ENCODE measurements at regions not wholly inside any gene's neighbourhood (a gene's known extent, or its start where the extent isn't known, plus 50 kb on each side); places are given as distances from the start of the nearest gene placed in this dataset.

DNA sequence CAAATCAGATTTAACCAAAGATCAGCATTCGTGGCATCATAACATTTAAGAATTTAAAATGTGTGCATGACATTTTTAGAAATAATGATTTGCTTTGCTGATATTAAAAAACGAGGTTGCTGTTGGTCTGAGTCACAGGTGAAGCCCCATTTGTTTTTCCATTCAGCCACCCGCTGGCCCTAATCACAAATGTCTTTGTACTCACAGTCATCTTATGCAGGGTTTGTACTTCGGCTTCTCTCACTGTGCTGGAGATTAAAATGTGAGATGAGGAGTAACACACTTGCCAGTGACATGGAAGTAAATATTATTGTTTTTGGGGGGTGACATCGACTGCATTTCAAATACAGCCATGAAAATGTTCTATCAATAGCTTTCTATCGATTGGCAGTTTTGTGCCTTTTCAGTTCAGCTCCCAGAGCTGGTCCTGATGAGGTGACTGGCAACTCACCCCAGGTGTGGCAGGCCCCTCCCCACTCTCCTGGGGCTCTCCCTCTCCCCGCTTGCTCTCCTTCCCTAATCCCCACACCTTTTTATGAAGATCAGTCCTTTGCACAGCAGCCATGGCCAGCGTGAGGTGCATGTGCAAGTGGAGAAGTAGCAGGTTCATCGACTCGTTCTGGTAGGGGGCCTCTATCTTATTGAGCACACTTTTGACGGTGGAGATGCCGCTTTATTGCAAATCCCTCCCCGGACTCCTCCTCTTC is 58.8 kb upstream of the FUCA2 start:
- Mint-ChIP-seq H3K9me3 (ENCODE audit: insufficient read depth) (no peaks in the 10 kb centered on the region), H3K27me3 (ENCODE audit: low read depth) (no peaks in the 10 kb centered on the region), H3K36me3 (ENCODE audit: low read depth) (no peaks in the 10 kb centered on the region), H3K4me3 (no peak overlapping the region), H3K4me1 (ENCODE audit: low read depth) (peaks cover 4% of the 10 kb centered on the region), H3K27ac (no peak overlapping the region)
- ChIA-PET CTCF (interaction anchor here (1.1 to 1.3 kb wide), 2 partner anchors 369 to 443 kb away, joined by 4 to 5 read pairs; no protein-coding TSS in a partner anchor), POLR2A (no interaction called here)
- no peak for ATAC-seq
- no peak for DNase-seq

DNA sequence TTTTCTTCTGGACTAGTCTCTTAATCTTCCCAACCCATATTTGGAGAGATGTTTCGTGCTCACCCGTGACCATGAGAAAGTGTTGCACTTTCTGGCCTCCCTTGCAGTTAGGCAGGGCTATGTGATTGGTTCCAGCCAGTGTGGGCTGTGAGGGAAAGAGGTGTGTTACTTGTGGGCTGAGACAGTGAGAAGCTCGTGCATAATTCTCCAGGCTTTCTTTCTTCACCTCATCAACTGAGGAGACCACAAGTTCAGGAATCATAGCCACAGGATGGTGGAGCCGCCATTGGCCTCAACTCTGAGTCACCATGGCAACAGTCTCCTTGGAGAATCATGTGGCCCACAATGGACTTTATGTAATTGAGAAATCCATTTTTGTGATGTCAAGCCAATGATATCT is 57.5 kb upstream of the FUCA2 start:
- no peak overlapping the region for H3K4me3 Mint-ChIP-seq
- H3K36me3 Mint-ChIP-seq (ENCODE audit: low read depth) = no peaks in the 10 kb centered on the region
- peaks cover 4% of the 10 kb centered on the region for H3K4me1 Mint-ChIP-seq (ENCODE audit: low read depth)
- no peak for ATAC-seq
- POLR2A ChIA-PET = no interaction called here
- no peaks in the 10 kb centered on the region for H3K9me3 Mint-ChIP-seq (ENCODE audit: insufficient read depth)
- H3K27ac Mint-ChIP-seq = no peak overlapping the region
- no peak for DNase-seq
- no peaks in the 10 kb centered on the region for H3K27me3 Mint-ChIP-seq (ENCODE audit: low read depth)
- CTCF ChIA-PET = interaction anchor here (1.3 to 1.8 kb wide), 2 partner anchors 26 to 56 kb away, joined by 3 read pairs; no protein-coding TSS in a partner anchor

DNA sequence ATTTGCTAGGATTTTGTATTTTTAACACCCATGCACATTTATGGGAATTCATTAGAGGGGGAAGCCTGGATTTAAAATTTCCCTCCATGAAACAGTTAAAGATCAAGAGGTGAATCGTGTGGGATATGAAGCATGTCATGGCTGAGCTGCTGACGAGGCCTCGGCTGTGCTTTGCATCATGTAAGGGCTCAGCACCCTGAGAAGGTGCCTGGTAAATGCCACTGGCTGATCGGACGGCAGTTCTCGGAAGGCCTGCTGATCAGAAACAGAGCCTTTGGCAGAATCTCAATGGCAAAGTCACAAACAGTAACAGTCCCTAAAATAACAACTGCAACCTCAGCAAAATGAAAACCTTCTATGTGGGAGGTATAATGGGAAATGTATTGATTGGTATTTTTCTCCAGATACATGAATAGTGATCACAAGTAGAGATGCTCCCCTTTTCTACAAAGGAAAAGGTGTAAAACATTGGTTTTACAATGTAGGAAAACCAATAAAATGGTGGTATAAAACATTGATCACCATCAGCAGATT is 53.0 kb upstream of the FUCA2 start:
- Mint-ChIP-seq H3K9me3 (ENCODE audit: insufficient read depth) (peaks cover 5% of the 10 kb centered on the region), H3K27ac (no peak overlapping the region), H3K4me3 (no peak overlapping the region), H3K27me3 (ENCODE audit: low read depth) (no peaks in the 10 kb centered on the region), H3K4me1 (ENCODE audit: low read depth) (peaks cover 13% of the 10 kb centered on the region), H3K36me3 (ENCODE audit: low read depth) (peaks cover 3% of the 10 kb centered on the region)
- POLR2A ChIA-PET = no interaction called here
- no peak for ATAC-seq
- DNase-seq = no peak
- CTCF ChIA-PET = no interaction called here

- ChIA-PET POLR2A (no interaction called here), CTCF (interaction anchor here (0.7 to 1.6 kb wide), 2 partner anchors 64 to 378 kb away, joined by 3 to 4 read pairs; no protein-coding TSS in a partner anchor)
- Mint-ChIP-seq H3K27me3 (ENCODE audit: low read depth) (no peaks in the 10 kb centered on the region), H3K9me3 (ENCODE audit: insufficient read depth) (peaks cover 5% of the 10 kb centered on the region), H3K4me3 (no peak overlapping the region), H3K4me1 (ENCODE audit: low read depth) (peaks cover 13% of the 10 kb centered on the region), H3K27ac (no peak overlapping the region), H3K36me3 (ENCODE audit: low read depth) (peaks cover 3% of the 10 kb centered on the region)
- ATAC-seq (no peak), DNase-seq (no peak)
Observed at GRCh38 chr6:143562143-143562542, 50.6 kb upstream of the FUCA2 start.
